ENCODE measurements at regions not wholly inside any gene's neighbourhood (a gene's known extent, or its start where the extent isn't known, plus 50 kb on each side); places are given as distances from the start of the nearest gene placed in this dataset.

DNA sequence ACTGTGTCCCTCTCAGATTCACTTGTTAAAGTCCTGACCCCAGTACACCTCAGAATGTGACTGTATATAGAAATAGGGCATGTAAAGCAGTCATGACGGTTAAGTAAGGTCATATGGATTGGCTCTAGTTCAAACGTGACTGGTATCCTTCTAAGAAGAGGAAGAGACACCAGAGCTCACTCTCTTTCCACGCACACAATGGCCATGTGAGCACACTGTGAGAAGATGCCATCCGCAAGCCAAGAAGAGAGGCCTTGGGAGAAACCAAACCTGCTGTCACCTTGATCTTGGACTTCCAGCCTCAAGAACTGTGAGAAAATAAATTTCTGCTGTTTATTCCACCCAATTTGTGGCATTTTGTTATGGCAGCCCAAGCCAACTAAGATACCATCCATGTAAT, 56.8 kb upstream of the IRF2BP2 start:
- no peak overlapping the region for H2AFZ ChIP-seq (ENCODE audit: control insufficient read depth, low read length)
- no peaks in the 10 kb centered on the region for H4K20me1 ChIP-seq (ENCODE audit: control insufficient read depth, extremely low read depth, insufficient read depth, low read length)
- H3K4me3 ChIP-seq (ENCODE audit: control insufficient read depth in 2 of 3, extremely low read depth in 1 of 3, insufficient read depth in 2 of 3, low read depth in 1 of 3, low read length in 3 of 3), result no peak overlapping the region
- no peak overlapping the region for H3K27ac ChIP-seq (ENCODE audit: control insufficient read depth, insufficient read depth, low read length)
- FAIRE-seq, result no peak
- no peaks in the 10 kb centered on the region for H3K9me1 ChIP-seq (ENCODE audit: control insufficient read depth, extremely low read depth, insufficient read depth, low read length)
- no peak overlapping the region for H3K9ac ChIP-seq (ENCODE audit: control insufficient read depth, extremely low read depth, insufficient read depth, low read length)
- no peaks in the 10 kb centered on the region for H3K9me3 ChIP-seq (ENCODE audit: control insufficient read depth, low read depth, low read length)
- no peak overlapping the region for H3K4me2 ChIP-seq (ENCODE audit: control insufficient read depth, extremely low read depth, insufficient read depth, low read depth, low read length)
- peaks cover 2% of the 10 kb centered on the region for H3K4me1 ChIP-seq (ENCODE audit: control insufficient read depth, extremely low read depth, insufficient read depth, low read length)
- dilution Hi-C loops (cut with MboI; ENCODE audit: extremely low pct_ligation_motif_present, low sequenced_read_pairs), result no loop called here
- no peaks in the 10 kb centered on the region for H3K79me2 ChIP-seq (ENCODE audit: control insufficient read depth, insufficient read depth, low read length)
- TF ChIP-seq CTCF (optimal IDR thresholded peaks at IDR 0.05 in 1 of 3, IDR thresholded peaks at IDR 0.05 in 1 of 3, conservative IDR thresholded peaks at IDR 0.05 in 1 of 3; ENCODE audit: extremely low read depth in 1 of 3, insufficient read depth in 2 of 3, low read length in 3 of 3), result no peak
- no peak for TF ChIP-seq EZH2 (IDR thresholded peaks at IDR 0.05; ENCODE audit: low read length)
- peaks cover 0 to 2% of the 10 kb centered on the region in 2 experiments for H3K36me3 ChIP-seq (ENCODE audit: control insufficient read depth in 2 of 2, extremely low read depth in 1 of 2, insufficient read depth in 2 of 2, low read length in 2 of 2)
- DNase-seq (ENCODE audit: low read depth, low spot score), result no peak
- no peaks in the 10 kb centered on the region for H3K27me3 ChIP-seq (ENCODE audit: control insufficient read depth, extremely low read depth, insufficient read depth, low read length)

- H3K9ac ChIP-seq (ENCODE audit: control insufficient read depth, extremely low read depth, insufficient read depth, low read length), result no peak overlapping the region
- no peaks in the 10 kb centered on the region for H4K20me1 ChIP-seq (ENCODE audit: control insufficient read depth, extremely low read depth, insufficient read depth, low read length)
- FAIRE-seq (no peak), DNase-seq (ENCODE audit: low read depth, low spot score) (no peak)
- H3K9me3 ChIP-seq (ENCODE audit: control insufficient read depth, low read depth, low read length), result no peaks in the 10 kb centered on the region
- peaks cover 8% of the 10 kb centered on the region for H3K4me1 ChIP-seq (ENCODE audit: control insufficient read depth, extremely low read depth, insufficient read depth, low read length)
- no peak overlapping the region for H2AFZ ChIP-seq (ENCODE audit: control insufficient read depth, low read length)
- dilution Hi-C loops (cut with MboI; ENCODE audit: extremely low pct_ligation_motif_present, low sequenced_read_pairs), result no loop called here
- H3K4me3 ChIP-seq (ENCODE audit: control insufficient read depth in 2 of 3, extremely low read depth in 1 of 3, insufficient read depth in 2 of 3, low read depth in 1 of 3, low read length in 3 of 3), result no peak overlapping the region
- H3K36me3 ChIP-seq (ENCODE audit: control insufficient read depth in 2 of 2, extremely low read depth in 1 of 2, insufficient read depth in 2 of 2, low read length in 2 of 2), result peaks cover 0 to 2% of the 10 kb centered on the region in 2 experiments
- H3K27me3 ChIP-seq (ENCODE audit: control insufficient read depth, extremely low read depth, insufficient read depth, low read length), result no peaks in the 10 kb centered on the region
- H3K4me2 ChIP-seq (ENCODE audit: control insufficient read depth, extremely low read depth, insufficient read depth, low read depth, low read length), result no peak overlapping the region
- H3K9me1 ChIP-seq (ENCODE audit: control insufficient read depth, extremely low read depth, insufficient read depth, low read length), result no peaks in the 10 kb centered on the region
- TF ChIP-seq CTCF (optimal IDR thresholded peaks at IDR 0.05 in 1 of 3, IDR thresholded peaks at IDR 0.05 in 1 of 3, conservative IDR thresholded peaks at IDR 0.05 in 1 of 3; ENCODE audit: extremely low read depth in 1 of 3, insufficient read depth in 2 of 3, low read length in 3 of 3) (no peak), EZH2 (IDR thresholded peaks at IDR 0.05; ENCODE audit: low read length) (no peak)
- H3K27ac ChIP-seq (ENCODE audit: control insufficient read depth, insufficient read depth, low read length), result no peak overlapping the region
- H3K79me2 ChIP-seq (ENCODE audit: control insufficient read depth, insufficient read depth, low read length), result no peaks in the 10 kb centered on the region
Observed at GRCh38 chr1:234665975-234666605, 56.1 kb upstream of the IRF2BP2 start.
